ENCODE measurements at regions not wholly inside any gene's neighbourhood (a gene's known extent, or its start where the extent isn't known, plus 50 kb on each side); places are given as distances from the start of the nearest gene placed in this dataset.
"Not testable (repeated sequence)": the region's sequence is repeated elsewhere in the genome, so short reads cannot be mapped to it uniquely, and the experiment has no call there.

- no peak overlapping the region for H3K27ac ChIP-seq
- TF ChIP-seq CTCF (conservative IDR thresholded peaks at IDR 0.05): no peak
Measured at GRCh38 chr5:29203049-29203448, 1990.4 kb upstream of the CDH6 start.

- H3K27ac ChIP-seq: no peak overlapping the region
- TF ChIP-seq CTCF (conservative IDR thresholded peaks at IDR 0.05): no peak
Measured at GRCh38 chr5:29197631-29198454, 1995.6 kb upstream of the CDH6 start.

GRCh38 chr5:29193972-29194371 lies 1999.5 kb upstream of the CDH6 start:
- no peak for TF ChIP-seq CTCF (conservative IDR thresholded peaks at IDR 0.05)
- no peak overlapping the region for H3K27ac ChIP-seq

GRCh38 chr5:29191269-29192048 lies 2002.0 kb upstream of the CDH6 start:
- H3K27ac ChIP-seq: not testable (repeated sequence)

- H3K27ac ChIP-seq: not testable (repeated sequence)
Measured at GRCh38 chr5:29190398-29190797, 2003.1 kb upstream of the CDH6 start.

- not testable (repeated sequence) for H3K27ac ChIP-seq
Measured at GRCh38 chr5:29186380-29186779, 2007.1 kb upstream of the CDH6 start.

- no peak for TF ChIP-seq CTCF (conservative IDR thresholded peaks at IDR 0.05)
- H3K27ac ChIP-seq: no peak overlapping the region
Measured at GRCh38 chr5:29185558-29185957, 2007.9 kb upstream of the CDH6 start.

GRCh38 chr5:29175774-29176173 lies 2017.7 kb upstream of the CDH6 start:
- no peak overlapping the region for H3K27ac ChIP-seq
- TF ChIP-seq CTCF (conservative IDR thresholded peaks at IDR 0.05): no peak

GRCh38 chr5:29170599-29170998 lies 2022.9 kb upstream of the CDH6 start:
- no peak for TF ChIP-seq CTCF (conservative IDR thresholded peaks at IDR 0.05)
- H3K27ac ChIP-seq: no peak overlapping the region

Measured in VCaP (cell line).